ENCODE measurements at regions not wholly inside any gene's neighbourhood (a gene's known extent, or its start where the extent isn't known, plus 50 kb on each side); places are given as distances from the start of the nearest gene placed in this dataset.

DNA sequence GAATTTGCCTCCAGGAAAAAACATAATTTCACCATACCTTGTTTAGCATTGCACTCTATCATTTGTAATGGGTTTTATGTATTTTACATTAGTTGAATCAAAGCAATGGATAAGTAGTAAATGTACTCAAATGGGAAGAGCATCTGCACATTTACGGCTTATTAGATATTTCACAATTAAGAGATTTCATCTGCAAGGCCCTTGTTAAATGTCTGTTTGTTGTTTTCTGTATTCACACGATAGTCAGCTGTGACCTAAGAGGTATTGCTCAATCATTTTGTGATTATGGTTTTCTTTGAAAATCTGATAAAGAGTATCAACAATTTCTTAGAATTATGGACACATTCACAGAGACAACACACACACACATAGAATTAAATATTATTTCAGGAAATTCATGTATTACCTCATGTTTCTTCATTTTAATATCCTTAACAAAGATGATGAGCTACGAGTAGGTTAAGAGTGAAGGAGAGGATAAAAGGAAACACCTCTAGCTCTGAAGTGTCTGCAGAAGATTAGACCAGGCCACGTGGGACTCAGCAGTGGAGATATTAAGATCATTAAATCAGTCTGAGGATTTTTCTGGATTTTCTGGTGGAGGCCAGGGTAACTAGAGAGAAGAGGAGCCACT, 121.9 kb upstream of the POU1F1 start:
- in situ Hi-C loops (cut with HindIII; ENCODE audit: low sequenced_read_pairs), result no loop called here
- no peak for DNase-seq (ENCODE audit: low spot score)

DNA sequence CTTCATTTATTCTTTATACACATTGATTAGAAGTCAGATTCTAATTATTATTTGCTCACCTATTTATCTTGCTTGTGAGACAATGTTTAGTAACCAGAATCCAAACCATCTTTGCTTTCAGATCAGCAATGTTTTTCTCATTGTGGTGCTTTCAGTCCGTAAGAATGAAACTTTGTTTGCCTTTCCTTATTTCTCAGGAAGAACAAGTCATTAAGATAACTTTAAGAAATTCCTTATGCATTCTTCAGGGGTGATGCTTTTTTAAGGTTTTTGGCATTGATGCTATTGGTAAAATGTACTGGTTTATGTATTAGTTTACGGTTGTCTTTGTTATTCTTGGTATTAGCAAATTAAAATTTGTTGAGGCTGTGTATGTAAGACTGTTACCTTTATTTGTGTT, 120.8 kb upstream of the POU1F1 start:
- no peak for DNase-seq (ENCODE audit: low spot score)

DNA sequence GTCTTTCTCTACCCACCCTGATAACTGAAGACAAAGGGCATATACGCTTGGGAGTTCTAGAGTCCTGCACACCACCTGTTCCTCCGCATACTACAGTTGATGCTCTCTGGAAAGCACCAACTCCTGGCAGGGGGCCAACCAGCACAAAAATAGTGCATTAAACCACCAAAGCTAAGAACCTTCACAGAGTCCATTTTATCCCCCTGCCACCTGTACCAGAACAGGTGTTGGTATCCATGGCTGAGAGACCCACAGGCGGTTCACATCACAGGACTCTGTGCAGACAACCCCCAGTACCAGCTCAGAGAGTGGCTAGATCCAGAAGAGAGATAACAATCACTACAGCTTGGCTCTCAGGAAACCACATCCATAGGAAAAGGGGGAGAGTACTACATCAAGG, 114.4 kb upstream of the POU1F1 start:
- in situ Hi-C loops (cut with HindIII; ENCODE audit: low sequenced_read_pairs), result no loop called here
- DNase-seq (ENCODE audit: low spot score), result no peak

More for the DNA sequence above, 120.8 kb upstream of the POU1F1 start:
- in situ Hi-C loops (cut with HindIII; ENCODE audit: low sequenced_read_pairs), result no loop called here

DNA sequence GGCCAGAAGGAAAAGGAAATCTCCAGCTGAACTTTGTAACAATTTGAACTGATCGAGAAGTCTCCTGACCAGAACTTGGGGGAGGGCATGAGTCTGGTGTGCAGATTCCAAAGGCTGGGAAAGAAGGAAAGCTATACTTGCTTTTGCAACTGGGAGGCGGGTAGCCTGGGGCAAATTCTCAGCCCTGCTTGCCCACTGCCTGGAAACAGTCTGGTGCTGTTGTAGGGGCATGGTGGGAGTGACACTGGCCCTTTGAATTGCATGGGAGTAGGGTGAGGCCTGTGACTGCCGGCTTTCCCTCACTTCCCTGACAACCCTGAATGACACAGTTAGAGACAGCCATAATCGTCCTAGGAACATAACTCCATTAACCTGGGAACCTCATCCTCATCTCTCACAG, 114.0 kb upstream of the POU1F1 start:
- in situ Hi-C loops (cut with HindIII; ENCODE audit: low sequenced_read_pairs), result no loop called here
- DNase-seq (ENCODE audit: low spot score), result no peak

DNA sequence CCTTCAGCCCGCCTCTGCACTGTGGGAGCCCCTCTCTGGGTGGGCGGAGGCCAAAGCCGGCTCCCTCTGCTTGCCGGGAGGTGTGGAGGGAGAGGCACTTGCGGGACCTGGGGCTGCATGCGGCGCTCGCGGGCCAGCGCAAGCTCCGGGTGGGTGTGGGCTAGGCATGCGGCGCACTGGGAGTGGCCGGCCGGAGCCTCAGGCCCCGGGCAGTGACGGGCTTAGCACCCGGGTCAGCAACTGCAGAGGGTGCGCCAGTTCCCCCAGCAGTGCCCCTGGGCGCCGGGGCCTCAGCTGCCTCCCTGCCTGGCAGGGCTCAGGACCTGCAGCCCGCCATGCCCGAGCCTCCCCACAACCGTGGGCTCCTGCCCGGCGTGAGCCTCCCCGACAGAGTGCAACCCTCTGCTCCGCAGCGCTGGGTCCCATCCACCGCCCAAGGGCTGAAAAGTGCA, 98.9 kb upstream of the POU1F1 start:
- in situ Hi-C loops (cut with HindIII; ENCODE audit: low sequenced_read_pairs), result no loop called here
- DNase-seq (ENCODE audit: low spot score), result no peak

DNA sequence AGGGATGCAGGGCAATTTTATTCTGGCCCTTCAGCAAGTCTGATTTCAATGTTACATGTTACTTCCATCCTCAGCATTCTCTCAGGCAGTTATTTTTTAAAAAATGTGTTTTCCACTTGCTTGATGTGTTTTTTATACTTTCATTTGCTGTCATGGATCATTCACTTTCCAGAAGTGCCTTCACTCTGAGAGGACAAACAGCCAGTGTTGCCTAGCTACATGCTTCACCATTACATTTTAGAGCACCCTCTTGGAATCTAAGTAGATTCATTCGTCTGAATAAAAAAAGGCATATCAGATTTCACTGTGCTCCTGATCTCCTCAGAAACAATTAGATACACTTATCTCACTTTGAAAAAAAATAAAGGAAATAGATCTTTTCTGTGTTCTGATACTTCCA, 93.6 kb upstream of the POU1F1 start:
- no peak for DNase-seq (ENCODE audit: low spot score)
- in situ Hi-C loops (cut with HindIII; ENCODE audit: low sequenced_read_pairs), result no loop called here

DNA sequence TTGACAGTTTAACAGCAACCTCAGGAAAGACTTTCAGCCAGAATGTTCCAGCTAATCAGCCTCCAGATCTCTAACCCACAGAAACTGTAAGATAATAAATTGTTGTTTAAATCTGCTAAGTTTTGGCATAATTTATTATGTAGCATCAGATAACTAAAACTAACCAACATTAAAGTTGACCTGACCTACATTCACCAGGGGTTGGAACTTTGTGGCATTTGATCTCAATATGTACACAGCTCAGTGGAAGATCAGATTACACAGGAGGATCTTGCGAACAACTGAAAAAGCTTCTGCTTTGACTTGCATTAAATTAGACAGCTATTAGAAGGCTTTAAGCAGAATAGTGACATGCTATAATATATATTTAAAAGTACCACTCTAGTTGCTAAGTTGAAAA, 91.4 kb upstream of the POU1F1 start:
- DNase-seq (ENCODE audit: low spot score), result no peak
- in situ Hi-C loops (cut with HindIII; ENCODE audit: low sequenced_read_pairs), result no loop called here

DNA sequence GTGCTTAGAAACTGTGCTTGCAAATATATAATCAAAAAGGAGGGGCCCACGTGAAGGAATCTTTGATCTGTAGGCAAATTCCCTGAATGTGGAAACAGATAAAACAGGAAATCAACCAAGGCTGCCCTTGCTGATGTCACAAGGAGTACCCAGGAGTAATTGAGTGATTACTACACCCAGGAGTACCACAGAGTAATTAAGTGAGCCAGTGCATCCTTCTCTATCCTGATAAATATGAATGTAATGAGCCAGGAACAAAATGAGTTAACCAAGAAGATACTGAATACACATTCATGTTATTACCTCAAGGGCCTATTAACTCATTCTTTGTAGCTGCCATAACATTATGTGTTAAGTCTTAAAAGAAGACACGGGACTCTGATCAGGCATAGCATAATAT, 87.3 kb upstream of the POU1F1 start:
- in situ Hi-C loops (cut with HindIII; ENCODE audit: low sequenced_read_pairs), result no loop called here
- no peak for DNase-seq (ENCODE audit: low spot score)

DNA sequence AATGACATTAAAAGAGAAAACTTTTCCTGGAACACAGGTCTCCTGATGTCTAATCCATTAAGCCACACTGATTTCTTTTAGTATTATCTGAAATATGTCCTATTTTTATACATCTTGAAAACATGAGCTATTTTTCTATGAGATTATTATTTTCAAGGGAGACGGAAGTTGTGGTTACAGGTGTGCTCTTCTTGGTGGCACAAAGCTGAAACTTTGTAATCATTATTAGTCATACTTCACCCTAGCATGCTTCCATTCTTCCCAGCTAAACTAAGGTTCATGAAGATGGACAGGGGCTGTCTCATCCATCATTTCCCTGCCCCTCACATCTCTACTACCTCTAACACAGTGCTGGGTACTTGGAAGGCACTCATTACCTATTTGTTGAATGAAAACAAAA, 85.6 kb upstream of the POU1F1 start:
- DNase-seq (ENCODE audit: low spot score), result no peak
- in situ Hi-C loops (cut with HindIII; ENCODE audit: low sequenced_read_pairs), result no loop called here

DNA sequence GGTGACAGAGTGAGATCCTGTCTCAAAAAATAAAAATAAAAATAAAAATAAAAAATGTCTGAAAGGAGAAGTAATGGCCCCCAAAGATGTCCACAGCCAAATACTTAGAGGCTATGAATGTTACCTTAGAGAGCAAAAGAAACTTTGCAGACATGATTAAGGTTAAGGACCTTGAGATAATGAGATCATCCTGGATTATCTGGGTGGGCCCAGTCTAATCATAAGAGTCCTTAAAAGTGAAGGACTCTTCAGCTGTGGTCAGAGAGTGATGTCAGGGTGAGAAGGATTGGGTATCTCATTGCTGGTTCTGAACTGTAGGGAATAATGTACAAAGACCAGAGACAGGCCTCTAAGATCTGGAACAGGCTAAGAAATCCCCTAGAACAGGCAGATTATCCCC, 84.9 kb upstream of the POU1F1 start:
- DNase-seq (ENCODE audit: low spot score), result no peak
- in situ Hi-C loops (cut with HindIII; ENCODE audit: low sequenced_read_pairs), result no loop called here

DNA sequence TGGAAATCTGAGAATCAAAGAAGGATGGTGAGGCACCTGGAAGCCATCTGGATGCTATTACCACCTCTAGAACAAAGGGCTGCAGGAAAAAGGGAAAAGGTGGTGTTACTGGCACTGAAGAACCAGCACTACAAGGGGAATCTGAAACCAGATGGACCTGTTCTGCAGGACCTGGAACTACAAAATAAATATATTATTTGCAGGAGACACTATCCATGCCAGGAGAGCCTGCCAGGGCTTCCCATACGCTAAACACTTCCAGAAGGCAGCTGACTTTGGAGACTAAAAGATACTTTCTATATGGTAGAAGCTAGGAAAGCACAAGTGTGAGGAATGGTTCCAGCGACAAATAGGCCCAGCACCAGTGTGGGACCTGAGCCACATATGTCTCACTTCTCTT, 83.4 kb upstream of the POU1F1 start:
- peak; percentile 80 for DNase-seq (ENCODE audit: low spot score)
- in situ Hi-C loops (cut with HindIII; ENCODE audit: low sequenced_read_pairs), result no loop called here

DNA sequence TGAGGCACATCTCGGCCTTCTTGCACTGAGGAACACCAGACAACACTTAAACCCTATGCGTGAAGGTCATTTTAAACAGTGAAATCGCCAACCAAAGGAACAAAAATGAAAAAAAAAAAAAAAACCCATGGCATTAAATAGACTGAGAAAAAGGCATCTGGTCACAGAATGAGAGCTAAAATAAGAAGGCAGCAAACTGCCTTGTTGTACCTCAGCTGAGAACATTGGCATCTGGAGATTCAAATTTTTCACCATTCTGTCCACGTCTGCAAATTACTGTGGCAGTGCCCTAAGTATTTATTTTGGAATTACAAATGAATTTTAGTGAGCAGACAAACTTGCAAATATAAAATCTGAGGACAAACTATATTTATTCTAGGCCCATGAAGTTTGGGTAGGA, 82.6 kb upstream of the POU1F1 start:
- DNase-seq (ENCODE audit: low spot score), result no peak
- in situ Hi-C loops (cut with HindIII; ENCODE audit: low sequenced_read_pairs), result no loop called here

DNA sequence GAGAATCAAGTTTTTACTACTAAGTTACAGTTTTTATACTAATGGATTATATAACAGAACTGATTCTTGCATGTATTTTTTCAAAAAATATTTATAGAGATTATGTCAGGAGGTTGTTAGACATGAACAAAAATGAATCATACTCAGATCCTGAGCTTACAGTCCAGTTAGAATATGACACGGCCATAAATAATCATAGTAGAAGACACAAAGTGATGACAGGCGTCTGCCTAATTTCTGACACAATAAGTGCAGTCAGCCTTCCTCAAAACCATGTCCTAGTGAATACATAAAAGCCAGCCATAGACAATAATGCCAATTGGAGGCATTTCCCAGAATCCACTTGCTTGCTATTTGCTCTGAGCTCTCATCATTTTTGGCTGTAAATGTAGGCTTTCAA, 81.7 kb upstream of the POU1F1 start:
- no peak for DNase-seq (ENCODE audit: low spot score)
- in situ Hi-C loops (cut with HindIII; ENCODE audit: low sequenced_read_pairs), result no loop called here

DNA sequence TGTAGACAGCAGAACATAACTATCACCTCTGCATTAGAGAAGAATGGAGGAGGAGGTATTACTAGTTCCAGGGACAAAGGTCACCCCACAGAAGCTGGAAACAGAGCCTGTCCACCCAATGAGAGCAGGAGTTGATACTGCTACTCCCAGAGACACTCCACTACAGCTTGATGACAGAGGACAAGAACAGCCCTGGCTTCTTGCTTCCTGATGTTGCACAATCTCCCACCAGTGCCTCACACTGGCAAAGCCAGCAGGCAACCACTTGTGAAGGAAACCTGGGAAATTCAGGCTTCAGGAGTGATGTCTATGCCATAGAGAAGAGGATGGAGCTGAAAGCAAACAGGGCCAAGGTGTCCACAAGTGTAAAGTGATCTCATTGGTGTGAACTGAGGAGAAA, 78.0 kb upstream of the POU1F1 start:
- in situ Hi-C loops (cut with HindIII; ENCODE audit: low sequenced_read_pairs), result no loop called here
- DNase-seq (ENCODE audit: low spot score), result no peak

DNA sequence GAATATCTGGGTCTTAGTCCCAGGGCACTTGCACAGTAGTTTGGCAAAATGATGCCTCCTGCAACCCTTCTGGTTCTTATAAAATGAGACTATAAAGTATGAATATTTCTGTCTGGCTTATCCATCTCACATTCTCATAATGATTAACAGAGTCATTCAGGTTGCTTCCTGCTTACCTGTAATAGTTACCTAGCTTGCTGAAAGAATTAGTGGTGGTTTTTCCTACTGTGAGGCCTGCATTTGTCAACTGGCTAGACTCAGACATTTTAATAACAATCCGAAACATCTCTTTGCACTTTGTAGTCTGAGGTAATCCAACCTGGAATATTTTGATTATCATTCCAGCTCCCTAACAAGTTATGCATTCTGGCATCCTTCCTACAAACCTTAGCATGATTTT, 75.6 kb upstream of the POU1F1 start:
- in situ Hi-C loops (cut with HindIII; ENCODE audit: low sequenced_read_pairs), result no loop called here
- DNase-seq (ENCODE audit: low spot score), result no peak

DNA sequence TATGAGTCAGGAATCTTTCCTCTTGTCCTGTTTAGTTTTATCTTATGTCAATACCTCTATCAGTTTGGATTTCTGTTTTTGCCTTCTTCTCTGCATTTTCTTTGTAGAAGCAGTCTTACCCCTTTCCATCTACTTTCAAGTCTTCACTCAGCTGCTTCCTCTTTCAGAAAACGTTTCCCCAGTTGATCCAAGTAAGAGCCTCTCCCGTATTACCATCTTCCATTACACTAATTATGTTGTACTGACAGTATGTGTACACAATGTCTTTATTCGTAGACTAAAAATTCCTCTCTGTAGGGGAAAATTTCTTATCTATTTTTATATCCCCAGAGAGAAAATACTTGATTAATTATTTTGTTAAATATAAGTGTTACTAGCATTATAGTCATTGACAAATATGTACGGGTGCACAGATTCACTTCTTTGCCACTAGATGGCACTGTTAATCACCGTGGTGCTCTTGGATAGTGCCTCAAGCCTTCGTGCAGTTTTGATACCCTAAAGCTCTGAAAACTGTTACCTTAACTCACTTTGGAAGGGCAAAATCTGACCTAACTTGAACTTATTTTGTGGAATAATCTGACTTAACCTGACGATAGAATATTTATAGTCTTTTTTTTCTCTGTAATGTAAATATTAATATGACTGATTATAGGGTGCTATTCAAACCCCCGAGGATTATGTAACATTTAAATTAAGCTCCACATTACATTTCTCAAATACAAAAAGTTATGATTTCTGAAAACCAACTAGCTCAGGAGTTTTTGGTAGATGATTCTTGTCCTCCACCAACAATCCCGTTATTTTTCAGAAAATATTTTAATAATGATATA, 74.2 kb upstream of the POU1F1 start:
- in situ Hi-C loops (cut with HindIII; ENCODE audit: low sequenced_read_pairs), result no loop called here
- DNase-seq (ENCODE audit: low spot score), result peak; percentile 69

DNA sequence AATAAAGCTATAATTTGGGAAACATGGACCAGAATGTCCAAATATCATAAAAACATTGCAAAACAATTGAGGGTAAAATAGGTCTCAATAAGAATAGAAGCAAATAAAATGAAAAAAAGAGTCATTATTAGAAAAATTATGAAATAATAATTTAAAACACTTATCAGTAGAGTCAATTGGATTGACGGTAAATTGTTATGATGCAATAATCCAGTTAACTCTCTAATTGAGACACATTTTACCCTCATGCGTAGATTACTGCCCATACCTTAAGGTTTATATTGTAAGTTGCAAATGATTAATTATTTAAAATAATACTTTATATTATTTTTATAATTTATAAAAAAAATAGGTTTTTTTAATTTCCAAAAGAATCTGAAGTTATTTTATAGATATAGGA, 73.4 kb upstream of the POU1F1 start:
- no peak for DNase-seq (ENCODE audit: low spot score)
- in situ Hi-C loops (cut with HindIII; ENCODE audit: low sequenced_read_pairs), result no loop called here

DNA sequence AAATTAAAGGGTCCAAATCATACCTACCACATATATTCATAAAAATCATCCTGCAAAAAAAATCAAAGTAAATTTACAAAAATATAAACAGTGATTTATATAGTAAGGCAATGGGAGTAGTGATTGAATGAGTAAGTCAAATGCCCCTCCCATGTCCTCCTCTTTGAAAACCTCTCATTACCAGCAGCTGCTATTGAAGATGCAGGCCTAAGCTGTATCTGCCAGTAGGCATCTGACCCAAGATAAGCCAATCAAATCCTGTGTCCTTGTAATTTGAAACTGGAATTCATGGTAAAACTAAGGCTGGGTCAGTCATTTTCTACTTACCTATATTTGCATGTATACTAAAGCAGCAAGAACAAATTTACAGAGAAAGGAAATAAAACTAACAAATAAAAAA, 60.4 kb upstream of the POU1F1 start:
- in situ Hi-C loops (cut with HindIII; ENCODE audit: low sequenced_read_pairs), result no loop called here
- no peak for DNase-seq (ENCODE audit: low spot score)

DNA sequence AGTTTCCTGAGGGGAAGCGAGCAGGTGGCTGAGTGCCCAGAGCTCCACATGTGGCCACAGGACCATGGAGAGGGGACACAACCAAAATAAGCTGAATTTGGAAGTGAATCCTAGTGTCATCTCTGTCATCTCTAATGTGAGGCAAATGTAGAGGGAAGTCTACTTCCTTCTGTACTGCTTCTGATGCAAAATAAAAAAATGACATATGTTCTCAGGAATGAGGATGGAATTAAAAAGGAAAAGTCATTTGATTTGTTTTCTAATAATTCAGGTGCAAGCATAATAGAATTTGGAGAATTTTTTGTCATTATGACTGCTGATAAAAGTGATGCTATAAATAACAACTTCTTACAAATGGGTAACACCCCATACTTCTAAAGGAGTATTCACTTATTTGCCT, 59.5 kb upstream of the POU1F1 start:
- in situ Hi-C loops (cut with HindIII; ENCODE audit: low sequenced_read_pairs), result no loop called here
- no peak for DNase-seq (ENCODE audit: low spot score)

DNA sequence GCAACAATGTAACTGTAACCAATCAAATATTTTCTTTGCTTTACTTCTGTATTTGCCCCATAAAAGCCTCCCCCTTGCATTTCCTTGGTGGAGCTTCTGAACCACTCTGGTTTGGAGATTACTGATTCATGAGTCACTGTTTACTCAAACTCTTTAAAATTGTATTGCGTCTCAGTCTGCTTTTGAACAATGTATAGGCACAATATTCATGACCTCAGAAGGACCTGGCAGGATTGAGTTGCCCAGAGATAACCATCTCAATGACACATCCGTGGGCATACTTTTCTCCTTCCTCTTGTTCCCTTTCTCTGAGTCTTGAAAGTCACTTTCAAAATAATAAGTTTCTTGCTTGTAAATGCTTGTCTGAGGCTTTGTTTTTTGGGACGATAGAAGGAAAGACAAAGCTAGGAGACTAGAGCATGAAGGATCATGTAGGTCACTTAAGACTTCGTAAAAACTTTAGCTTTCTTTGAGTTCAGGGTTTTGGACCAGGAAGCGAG, 57.1 kb upstream of the POU1F1 start:
- no peak for DNase-seq (ENCODE audit: low spot score)
- in situ Hi-C loops (cut with HindIII; ENCODE audit: low sequenced_read_pairs), result no loop called here

DNA sequence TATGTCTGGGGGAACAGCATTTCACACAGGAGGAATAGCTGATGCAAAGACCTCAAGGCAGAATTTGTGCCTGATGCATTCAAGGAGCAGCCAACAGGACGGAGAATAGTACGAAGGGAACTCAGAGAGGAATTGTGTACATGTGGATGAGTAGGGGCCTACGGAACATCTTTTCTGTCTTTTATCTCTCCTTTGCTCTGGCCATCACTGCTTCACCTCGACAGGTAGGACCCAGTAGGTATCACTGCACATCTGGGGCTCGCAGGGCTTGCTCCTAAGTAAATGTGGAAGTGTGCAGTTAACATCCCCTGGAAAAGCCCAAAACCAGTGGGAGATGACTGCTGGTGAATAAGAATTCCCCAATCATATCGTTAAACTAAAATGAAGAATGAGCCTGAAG, 56.4 kb upstream of the POU1F1 start:
- no peak for DNase-seq (ENCODE audit: low spot score)
- in situ Hi-C loops (cut with HindIII; ENCODE audit: low sequenced_read_pairs), result no loop called here

Data from G401 (cell line).